ENCODE measurements at regions not wholly inside any gene's neighbourhood (a gene's known extent, or its start where the extent isn't known, plus 50 kb on each side); places are given as distances from the start of the nearest gene placed in this dataset.

DNA sequence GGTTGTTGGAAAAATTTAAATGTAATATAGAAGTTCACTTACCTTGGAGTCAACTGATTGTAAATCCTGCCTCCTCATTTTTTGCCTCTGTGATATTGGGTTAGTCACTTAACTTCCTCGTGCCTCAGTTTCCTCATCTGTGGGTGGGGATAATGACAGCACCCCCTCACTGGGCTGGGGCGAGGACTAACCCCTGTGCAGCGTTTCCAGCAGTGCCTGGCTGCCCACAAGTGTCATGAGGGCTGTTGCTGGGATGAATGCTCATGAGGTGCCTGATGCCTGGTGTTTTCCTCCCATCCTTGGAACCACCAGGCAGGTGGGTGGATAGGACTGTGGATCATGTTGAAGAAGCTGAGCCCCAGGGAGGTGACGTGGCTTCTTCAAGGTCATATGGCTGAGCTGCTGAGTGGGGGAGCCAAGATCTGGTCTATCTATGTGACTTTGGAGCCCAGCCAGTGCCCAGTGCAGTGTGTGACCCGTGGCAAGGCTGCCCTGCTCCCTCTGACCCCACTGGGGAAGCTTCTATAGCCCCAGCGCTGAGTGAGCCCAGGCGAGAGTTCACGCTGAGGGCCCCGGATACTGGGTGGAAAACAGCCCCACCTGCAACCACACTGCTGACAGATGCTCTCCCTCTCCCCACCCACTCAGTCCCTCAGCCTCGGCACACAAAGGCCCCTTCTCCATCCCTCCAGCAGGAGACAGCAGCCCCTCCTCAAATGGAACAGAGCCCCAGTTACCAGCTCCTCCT, 446.0 kb downstream of the PTPRU start:
- TF ChIP-seq EP300 (IDR thresholded peaks at IDR 0.05) (no peak), CTCF (IDR thresholded peaks at IDR 0.05) (no peak)
